OCI-LY1 (cell line): ENCODE measurements at regions not wholly inside any gene's neighbourhood (a gene's known extent, or its start where the extent isn't known, plus 50 kb on each side); places are given as distances from the start of the nearest gene placed in this dataset.

Experiments
- H2AFZ ChIP-seq: fragments of 200-600 bp; sonication (generic), shearing (Covaris generic); 2 replicates; pipeline ENCODE4 v1.6.0; 2014; ENCODE audit warnings: antibody characterized with exemption, mild to moderate bottlenecking, low read length
- H3F3A ChIP-seq: fragments of 200-600 bp; sonication (generic), shearing (Covaris generic); 2 replicates; pipeline ENCODE4 v1.6.0; 2014; ENCODE audit warnings: mild to moderate bottlenecking, antibody characterized with exemption, low read length, moderate library complexity; ENCODE audit not compliant: insufficient read depth
- H3K27ac ChIP-seq: fragments of 200-600 bp; sonication (generic); 2 replicates; pipeline ENCODE4 v1.5.1; 2014; ENCODE audit warnings: low read length, mixed run types, mild to moderate bottlenecking, low read depth; ENCODE audit not compliant: poor library complexity, severe bottlenecking
- H3K27me3 ChIP-seq: fragments of 200-600 bp; sonication (generic); 2 replicates; pipeline ENCODE4 v1.6.0; 2014; ENCODE audit warnings: antibody characterized with exemption, mild to moderate bottlenecking, low read length, moderate library complexity; ENCODE audit not compliant: insufficient read depth
- H3K36me3 ChIP-seq: fragments of 200-600 bp; sonication (generic); 2 replicates; pipeline ENCODE4 v1.6.1; 2014; ENCODE audit warnings: mild to moderate bottlenecking, antibody characterized with exemption, low read length, moderate library complexity, mixed read lengths; ENCODE audit not compliant: insufficient read depth
- H3K4me1 ChIP-seq: fragments of 200-600 bp; sonication (generic); 2 replicates; pipeline ENCODE4 v1.5.1; 2014; ENCODE audit warnings: mild to moderate bottlenecking, low read length, moderate library complexity; ENCODE audit not compliant: insufficient read depth, severe bottlenecking
- H3K4me2 ChIP-seq: fragments of 200-600 bp; sonication (generic), shearing (Covaris generic); 2 replicates; pipeline ENCODE4 v1.6.1; 2014; ENCODE audit warnings: low read length
- H3K4me3 ChIP-seq: fragments of 200-600 bp; sonication (generic); 2 replicates; pipeline ENCODE4 v1.5.1; 2014; ENCODE audit warnings: low read length, low read depth, mild to moderate bottlenecking, mixed read lengths; ENCODE audit not compliant: poor library complexity, severe bottlenecking
- H3K79me2 ChIP-seq: fragments of 200-600 bp; shearing (Covaris generic); 2 replicates; pipeline ENCODE4 v1.6.1; 2016; ENCODE audit warnings: mixed run types, low read length, mixed read lengths; ENCODE audit not compliant: insufficient read depth
- H3K9ac ChIP-seq: fragments of 200-600 bp; sonication (generic), shearing (Covaris generic); 2 replicates; pipeline ENCODE4 v1.6.1; 2014; ENCODE audit warnings: mild to moderate bottlenecking, low read length, mixed read lengths
- H3K9me2 ChIP-seq: fragments of 200-600 bp; sonication (generic), shearing (Covaris generic); 2 replicates; pipeline ENCODE4 v1.6.1; 2014; ENCODE audit warnings: low read depth, mild to moderate bottlenecking, low read length, mixed read lengths
- H3K9me3 ChIP-seq: fragments of 200-600 bp; shearing (Covaris generic); 2 replicates; pipeline ENCODE4 v1.6.1; 2014; ENCODE audit warnings: low read length, mixed read lengths
- H4K20me1 ChIP-seq: fragments of 200-600 bp; sonication (generic), shearing (Covaris generic); 2 replicates; pipeline ENCODE4 v1.6.0; 2016; ENCODE audit warnings: mild to moderate bottlenecking, low read length; ENCODE audit not compliant: insufficient read depth
- CTCF ChIP-seq: fragments of 200-600 bp; sonication (generic), shearing (Covaris generic); IDR thresholded peaks from 2 replicates; pipeline ENCODE4 v1.5.1; 2017; ENCODE audit warnings: mild to moderate bottlenecking, antibody characterized with exemption, low read length, moderate library complexity, mixed read lengths
- EZH2 ChIP-seq: fragments of 200-600 bp; sonication (generic), shearing (Covaris generic); IDR thresholded peaks from 2 replicates; pipeline ENCODE4 v1.8.0; 2017; ENCODE audit warnings: borderline replicate concordance, mixed run types, mild to moderate bottlenecking, antibody characterized with exemption, low read length, moderate library complexity, mixed read lengths

- Histone ChIP-seq H3K4me2 (no peak overlapping the region), H3K4me1 (no peaks in the 10 kb centered on the region), H3K27me3 (no peaks in the 10 kb centered on the region), H3K79me2 (no peaks in the 10 kb centered on the region), H3F3A (no peaks in the 10 kb centered on the region), H2AFZ (no peak overlapping the region), H3K9me3 (no peaks in the 10 kb centered on the region), H4K20me1 (no peaks in the 10 kb centered on the region), H3K36me3 (no peaks in the 10 kb centered on the region), H3K4me3 (no peak overlapping the region), H3K9me2 (no peaks in the 10 kb centered on the region), H3K27ac (no peak overlapping the region), H3K9ac (no peak overlapping the region)
- TF ChIP-seq EZH2 (no peak), CTCF (no peak)
These were observed 1799.8 kb upstream of the ADGRL3 start for GRCh38 chr4:59400334-59400733.

- H3K27ac ChIP-seq = no peak overlapping the region
- H3K36me3 ChIP-seq = no peaks in the 10 kb centered on the region
- no peaks in the 10 kb centered on the region for H3K9me2 ChIP-seq
- H3K4me3 ChIP-seq = no peak overlapping the region
- no peaks in the 10 kb centered on the region for H3F3A ChIP-seq
- H2AFZ ChIP-seq = no peak overlapping the region
- no peak overlapping the region for H3K4me2 ChIP-seq
- H3K27me3 ChIP-seq = no peaks in the 10 kb centered on the region
- no peaks in the 10 kb centered on the region for H3K79me2 ChIP-seq
- TF ChIP-seq CTCF (no peak), EZH2 (no peak)
- H3K4me1 ChIP-seq = no peaks in the 10 kb centered on the region
- H4K20me1 ChIP-seq = no peaks in the 10 kb centered on the region
- H3K9ac ChIP-seq = no peak overlapping the region
- H3K9me3 ChIP-seq = no peaks in the 10 kb centered on the region
These were observed 1790.5 kb upstream of the ADGRL3 start for GRCh38 chr4:59409647-59410046.

GRCh38 chr4:59412739-59413138 is 1787.4 kb upstream of the ADGRL3 start:
- Histone ChIP-seq H3K79me2 (no peaks in the 10 kb centered on the region), H4K20me1 (no peaks in the 10 kb centered on the region), H3K27me3 (no peaks in the 10 kb centered on the region), H3K9me3 (no peaks in the 10 kb centered on the region), H3K4me3 (no peak overlapping the region), H3K36me3 (no peaks in the 10 kb centered on the region), H3K9ac (no peak overlapping the region), H3F3A (no peaks in the 10 kb centered on the region), H3K9me2 (no peaks in the 10 kb centered on the region), H3K27ac (no peak overlapping the region), H3K4me2 (no peak overlapping the region), H3K4me1 (no peaks in the 10 kb centered on the region), H2AFZ (no peak overlapping the region)
- TF ChIP-seq CTCF = no peak
- TF ChIP-seq EZH2 = no peak
